Activated naive CD4-positive, alpha-beta T cell treated with anti-CD3 and anti-CD28 coated beads for 36 hours (primary cell): ENCODE measurements at regions not wholly inside any gene's neighbourhood (a gene's known extent, or its start where the extent isn't known, plus 50 kb on each side); places are given as distances from the start of the nearest gene placed in this dataset.
"Not testable (repeated sequence)": the region's sequence is repeated elsewhere in the genome, so short reads cannot be mapped to it uniquely, and the experiment has no call there.

ENCODE experiments used
- CTCF ChIA-PET: fragments of 350-600 bp; sonication (Branson Sonifier 250); formaldehyde crosslinking; loops from one replicate; lab custom pipeline; 2021; ENCODE audit warnings: antibody characterized with exemption; lab: Charles Lee
- DNase-seq: peaks from one replicate; pipeline ENCODE4 v3.0.0-alpha.2; 2020
- H3K27ac Mint-ChIP-seq: one replicate; pipeline ENCODE4 v1.8.0; 2021; ENCODE audit warnings: mild to moderate bottlenecking, mixed read lengths
- H3K27me3 Mint-ChIP-seq: one replicate; pipeline ENCODE4 v1.8.0; 2021; ENCODE audit warnings: low read depth, mixed read lengths
- H3K36me3 Mint-ChIP-seq: one replicate; pipeline ENCODE4 v1.8.0; 2021; ENCODE audit warnings: low read depth, mixed read lengths
- H3K4me1 Mint-ChIP-seq: one replicate; pipeline ENCODE4 v1.8.0; 2021; ENCODE audit warnings: low read depth, mixed read lengths
- H3K4me3 Mint-ChIP-seq: one replicate; pipeline ENCODE4 v1.8.0; 2021; ENCODE audit warnings: mild to moderate bottlenecking, moderate library complexity, mixed read lengths
- H3K9me3 Mint-ChIP-seq: one replicate; pipeline ENCODE4 v1.8.0; 2021; ENCODE audit warnings: mixed read lengths
- intact Hi-C: fragments of 100-400 bp; cut with micrococcal nuclease; formaldehyde crosslinking; loops from one replicate; pipeline ENCODE4 v1.15.1; 2023

DNA sequence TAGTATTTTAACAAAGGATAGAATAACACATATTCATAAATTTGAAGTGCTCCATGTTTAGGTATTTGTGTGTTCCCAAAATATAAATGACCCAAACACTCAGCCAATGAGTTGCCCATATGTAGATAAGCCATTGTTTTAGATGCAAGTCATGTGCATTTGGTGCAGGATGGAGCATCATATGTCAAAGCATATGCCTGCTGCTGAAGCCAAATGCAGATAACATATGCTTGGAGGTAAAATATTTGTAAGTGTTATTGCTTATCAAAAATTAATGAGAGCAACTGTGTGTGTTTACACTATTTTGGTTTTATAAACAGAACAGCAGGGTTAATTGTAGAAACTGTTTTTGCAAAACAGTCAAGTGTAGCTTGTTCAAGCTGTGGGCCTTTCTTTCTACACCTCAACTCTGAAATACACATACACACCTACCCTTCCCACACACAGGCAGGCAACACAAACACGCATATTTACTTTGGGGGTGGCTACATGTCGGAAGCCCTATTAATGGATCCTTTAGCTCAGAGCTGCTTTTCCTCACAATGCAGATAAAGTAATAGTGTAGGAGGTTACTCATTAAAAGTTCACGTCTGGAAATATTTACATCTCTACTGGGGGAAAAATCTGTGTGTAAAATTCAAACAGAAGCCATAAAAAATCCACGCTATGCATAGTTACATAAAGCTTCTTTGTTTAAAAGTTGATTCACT is 521.4 kb downstream of the ZNF385D start:
- CTCF ChIA-PET: no interaction called here
- no peaks in the 10 kb centered on the region for H3K36me3 Mint-ChIP-seq
- DNase-seq: no peak
- H3K9me3 Mint-ChIP-seq: peaks cover 9% of the 10 kb centered on the region
- H3K27ac Mint-ChIP-seq: no peak overlapping the region
- intact Hi-C loops: no loop called here
- no peak overlapping the region for H3K4me3 Mint-ChIP-seq
- H3K27me3 Mint-ChIP-seq: no peaks in the 10 kb centered on the region
- H3K4me1 Mint-ChIP-seq: no peaks in the 10 kb centered on the region

DNA sequence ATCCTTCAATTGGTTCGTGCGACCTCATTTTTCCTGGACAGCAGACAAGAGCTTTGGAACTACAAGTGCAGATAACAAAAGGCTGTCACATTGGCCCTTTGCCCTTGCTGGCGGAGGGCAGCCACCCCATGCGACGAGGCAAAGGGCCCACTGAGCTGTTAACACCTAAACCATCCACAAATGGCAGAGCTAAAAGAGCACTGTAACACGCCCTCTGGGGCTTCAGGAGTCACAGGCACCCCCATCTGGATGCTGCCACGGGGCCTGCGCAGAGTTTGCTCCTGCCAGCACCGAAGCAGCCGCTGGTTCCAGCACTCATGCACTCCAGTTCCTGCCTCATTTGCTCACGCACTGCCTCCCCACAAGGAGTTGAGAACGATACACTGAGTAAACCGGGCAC is 524.9 kb downstream of the ZNF385D start:
- Mint-ChIP-seq H3K36me3 (no peaks in the 10 kb centered on the region), H3K27ac (no peak overlapping the region), H3K4me3 (no peak overlapping the region), H3K27me3 (no peaks in the 10 kb centered on the region), H3K9me3 (peaks cover 7% of the 10 kb centered on the region), H3K4me1 (no peaks in the 10 kb centered on the region)
- CTCF ChIA-PET: no interaction called here
- intact Hi-C loops: no loop called here
- no peak for DNase-seq

DNA sequence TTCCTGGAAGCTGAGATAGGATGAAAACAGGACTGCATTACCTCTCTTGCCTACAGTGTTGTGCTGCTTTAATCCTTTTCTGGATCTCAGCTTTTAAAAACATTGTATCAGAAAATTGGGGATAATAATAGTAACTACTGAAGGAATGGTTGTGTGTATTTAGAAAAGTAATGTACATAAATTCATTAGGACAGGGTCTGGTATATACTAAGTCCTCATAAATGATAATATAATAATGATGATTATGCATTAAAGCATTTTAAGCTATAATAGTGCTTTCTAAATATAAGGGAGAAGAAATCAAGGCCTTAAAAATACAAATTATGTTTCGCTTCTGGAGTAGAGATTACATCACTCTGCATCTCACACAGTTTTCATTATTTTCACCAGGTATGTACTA is 530.1 kb downstream of the ZNF385D start:
- Mint-ChIP-seq H3K36me3 (no peaks in the 10 kb centered on the region), H3K4me1 (no peaks in the 10 kb centered on the region), H3K9me3 (peaks cover 10% of the 10 kb centered on the region), H3K27me3 (no peaks in the 10 kb centered on the region), H3K4me3 (no peak overlapping the region), H3K27ac (no peak overlapping the region)
- intact Hi-C loops: no loop called here
- no peak for DNase-seq
- CTCF ChIA-PET: no interaction called here

DNA sequence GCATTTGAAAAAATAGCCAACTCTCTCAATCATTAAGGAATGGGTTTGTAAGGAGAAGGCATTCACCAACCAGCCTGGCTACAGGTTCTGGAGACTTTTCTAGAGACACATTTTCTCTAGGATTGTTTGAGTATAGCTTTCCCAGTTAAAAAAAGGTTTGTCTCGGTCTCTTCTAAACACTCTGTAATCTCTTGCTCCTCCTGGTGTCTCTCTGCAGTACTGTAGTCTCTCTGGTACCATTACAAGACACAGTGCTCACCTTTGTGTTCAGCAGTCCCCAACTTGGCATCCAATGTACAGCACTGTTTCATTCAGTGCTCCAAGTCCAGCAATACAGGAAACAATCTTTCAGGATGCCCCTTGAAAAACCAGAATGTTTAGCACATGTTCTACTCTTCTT is 534.4 kb downstream of the ZNF385D start:
- H3K27ac Mint-ChIP-seq: no peak overlapping the region
- peaks cover 17% of the 10 kb centered on the region for H3K9me3 Mint-ChIP-seq
- CTCF ChIA-PET: no interaction called here
- H3K36me3 Mint-ChIP-seq: no peaks in the 10 kb centered on the region
- no peaks in the 10 kb centered on the region for H3K27me3 Mint-ChIP-seq
- intact Hi-C loops: loop anchor here (5.0 kb wide), 1 partner anchor 989 kb away; no protein-coding TSS in a partner anchor
- no peak overlapping the region for H3K4me3 Mint-ChIP-seq
- no peaks in the 10 kb centered on the region for H3K4me1 Mint-ChIP-seq
- no peak for DNase-seq

DNA sequence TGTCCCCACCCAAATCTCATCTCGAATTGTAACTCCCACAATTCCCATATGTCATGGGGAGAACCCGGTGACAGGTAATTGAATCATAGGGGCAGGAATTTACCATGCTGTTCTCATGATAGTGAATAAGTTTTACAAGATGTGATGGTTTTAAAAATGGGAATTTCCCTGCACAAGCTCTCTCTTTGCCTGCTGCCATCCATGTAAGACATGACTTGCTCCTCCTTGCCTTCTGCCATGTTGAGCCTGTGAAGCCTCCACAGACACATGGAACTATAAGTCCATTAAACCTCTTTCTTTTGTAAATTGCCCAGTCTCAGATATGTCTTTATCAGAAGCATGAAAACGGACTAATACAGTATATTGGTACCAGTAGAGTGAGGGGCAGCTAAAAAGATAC is 546.9 kb downstream of the ZNF385D start:
- H3K36me3 Mint-ChIP-seq, CTCF ChIA-PET, DNase-seq, H3K27ac Mint-ChIP-seq, H3K27me3 Mint-ChIP-seq, H3K4me3 Mint-ChIP-seq, H3K4me1 Mint-ChIP-seq, intact Hi-C loops: not testable (repeated sequence)
- H3K9me3 Mint-ChIP-seq: peaks cover 29% of the 10 kb centered on the region

DNA sequence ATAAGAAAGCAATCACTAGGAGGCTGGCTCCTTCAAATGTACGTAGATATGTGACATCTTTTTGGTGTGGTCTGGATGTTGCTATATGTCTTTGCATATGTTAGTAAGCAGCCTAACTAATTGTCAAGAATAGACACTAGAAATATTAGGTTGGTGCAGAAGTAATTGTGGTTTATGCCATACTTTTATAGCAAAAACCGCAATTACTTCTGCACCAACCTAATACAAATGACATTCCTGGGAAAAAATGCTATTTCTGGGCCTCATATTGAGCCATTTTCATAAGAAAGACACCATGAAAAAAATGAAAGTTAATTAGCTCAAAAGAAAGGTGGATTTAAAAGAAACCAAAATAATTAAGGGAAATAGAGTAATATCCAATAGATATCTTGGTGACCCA is 555.8 kb downstream of the ZNF385D start:
- Mint-ChIP-seq H3K4me1 (no peaks in the 10 kb centered on the region), H3K36me3 (no peaks in the 10 kb centered on the region), H3K27ac (no peak overlapping the region), H3K27me3 (no peaks in the 10 kb centered on the region), H3K4me3 (no peak overlapping the region), H3K9me3 (peaks cover 11% of the 10 kb centered on the region)
- CTCF ChIA-PET: no interaction called here
- DNase-seq: no peak
- intact Hi-C loops: no loop called here

DNA sequence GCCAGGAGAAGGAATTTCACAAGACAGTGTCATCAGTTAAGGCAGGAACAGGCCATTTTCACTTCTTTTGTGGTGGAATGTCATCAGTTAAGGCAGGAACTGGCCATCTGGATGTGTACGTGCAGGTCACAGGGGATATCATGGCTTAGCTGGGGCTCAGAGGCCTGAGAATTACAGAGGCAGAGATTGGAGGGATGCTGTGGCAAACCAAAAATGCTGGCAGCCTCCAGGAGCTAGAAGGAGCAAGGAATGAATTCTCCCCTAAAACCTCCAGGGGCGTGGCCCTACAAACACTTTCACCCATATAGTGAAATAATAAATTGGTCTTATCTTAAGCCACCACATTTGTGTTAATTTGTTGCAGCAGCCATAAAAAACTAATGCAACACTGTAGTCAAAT is 557.0 kb downstream of the ZNF385D start:
- H3K4me3 Mint-ChIP-seq, H3K36me3 Mint-ChIP-seq, CTCF ChIA-PET, H3K27me3 Mint-ChIP-seq, H3K27ac Mint-ChIP-seq, intact Hi-C loops, H3K9me3 Mint-ChIP-seq, DNase-seq, H3K4me1 Mint-ChIP-seq: not testable (repeated sequence)

DNA sequence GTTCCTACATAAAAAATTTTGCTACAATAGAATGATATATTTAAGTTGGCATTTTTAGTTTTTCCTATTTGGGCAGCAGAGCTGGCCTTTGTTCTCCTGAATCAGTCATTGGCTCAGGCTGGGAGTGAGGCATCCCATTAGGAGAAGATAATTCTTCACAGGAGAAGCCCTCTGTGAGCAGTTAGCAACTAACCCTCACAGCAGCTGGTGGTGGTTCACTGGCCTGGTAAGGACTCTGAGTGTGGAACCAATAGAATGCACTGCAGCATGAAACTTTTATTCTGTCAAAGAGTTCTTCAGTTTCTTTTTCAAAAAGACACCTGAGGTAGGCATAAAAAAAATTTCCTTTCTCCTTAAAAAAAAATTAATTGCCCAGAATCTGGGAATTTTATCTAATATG is 562.6 kb downstream of the ZNF385D start:
- Mint-ChIP-seq H3K27me3 (no peaks in the 10 kb centered on the region), H3K27ac (no peak overlapping the region), H3K36me3 (no peaks in the 10 kb centered on the region), H3K9me3 (peaks cover 11% of the 10 kb centered on the region), H3K4me1 (no peaks in the 10 kb centered on the region), H3K4me3 (no peak overlapping the region)
- no peak for DNase-seq
- intact Hi-C loops: no loop called here
- CTCF ChIA-PET: no interaction called here

DNA sequence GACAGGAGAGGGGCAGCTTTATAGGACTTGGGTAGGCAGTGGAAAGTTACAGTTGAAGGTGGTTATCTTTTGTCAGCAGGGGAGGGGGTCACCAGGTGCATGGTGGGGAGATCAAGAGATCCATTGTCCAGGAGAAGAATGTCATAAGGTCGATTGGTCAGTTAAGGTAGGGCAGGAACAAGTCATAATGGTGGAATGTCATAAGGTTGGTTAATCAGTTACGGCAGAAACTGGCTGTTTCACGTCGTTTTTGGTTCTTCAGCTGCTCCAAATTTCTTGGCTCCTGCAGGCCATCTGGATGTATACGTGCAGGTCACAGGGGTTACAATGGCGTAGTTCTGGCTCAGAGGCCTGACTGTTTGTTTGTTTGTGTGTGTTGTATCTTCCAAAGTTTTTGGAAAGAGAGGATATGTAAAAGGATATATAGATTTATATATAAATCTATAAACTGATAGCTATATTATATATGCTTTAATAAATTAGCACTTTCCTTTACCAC is 565.1 kb downstream of the ZNF385D start:
- peaks cover 7% of the 10 kb centered on the region for H3K9me3 Mint-ChIP-seq

DNA sequence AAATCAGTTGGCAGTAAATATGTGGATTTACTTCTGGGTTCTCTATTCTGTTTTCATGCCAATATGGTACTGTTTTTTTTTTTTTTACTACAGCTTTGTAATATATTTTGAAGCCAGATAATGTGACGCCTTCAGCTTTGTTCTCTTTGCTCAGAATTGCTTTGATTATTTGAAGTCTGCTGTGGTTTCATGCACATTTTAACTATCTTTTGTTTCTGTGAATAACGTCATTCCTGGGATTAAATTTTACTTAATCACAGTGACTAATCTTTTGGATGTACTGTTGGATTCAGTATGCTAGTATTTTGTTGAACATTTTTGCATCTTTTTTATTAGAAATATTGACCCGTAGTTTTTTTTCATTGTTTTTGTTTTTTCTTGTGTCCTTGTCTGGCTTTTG is 576.5 kb downstream of the ZNF385D start:
- Mint-ChIP-seq H3K36me3 (no peaks in the 10 kb centered on the region), H3K27me3 (no peaks in the 10 kb centered on the region)
- intact Hi-C loops: no loop called here

More for the DNA sequence above, 565.1 kb downstream of the ZNF385D start:
- H3K27me3 Mint-ChIP-seq: no peaks in the 10 kb centered on the region
- no peak for DNase-seq
- H3K4me3 Mint-ChIP-seq: no peak overlapping the region
- H3K4me1 Mint-ChIP-seq: no peaks in the 10 kb centered on the region
- no peak overlapping the region for H3K27ac Mint-ChIP-seq
- CTCF ChIA-PET: interaction anchor here (0.7 kb wide), 1 partner anchor 964 kb away, joined by 7 read pairs; no protein-coding TSS in a partner anchor
- intact Hi-C loops: no loop called here
- H3K36me3 Mint-ChIP-seq: no peaks in the 10 kb centered on the region

DNA sequence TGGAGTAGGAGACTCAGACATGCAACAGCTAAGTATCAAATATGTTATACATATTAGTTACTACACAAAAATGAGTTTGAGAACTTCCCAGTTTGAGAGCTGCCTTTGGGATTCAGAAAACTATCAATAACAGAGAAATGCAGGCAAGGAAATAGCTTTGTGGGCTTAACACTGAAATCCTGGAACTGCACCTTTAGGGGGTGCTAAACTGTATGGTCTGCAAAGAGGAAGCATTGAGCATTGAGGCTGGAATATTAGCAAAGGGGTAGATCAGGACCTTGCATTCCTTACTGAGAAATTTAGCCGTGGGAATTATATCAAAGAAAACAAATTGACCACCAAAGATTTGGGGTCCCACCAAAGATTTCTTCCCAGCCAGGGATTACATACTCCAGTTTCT is 580.0 kb downstream of the ZNF385D start:
- H3K36me3 Mint-ChIP-seq: no peaks in the 10 kb centered on the region
- DNase-seq: no peak
- intact Hi-C loops: no loop called here
- H3K27me3 Mint-ChIP-seq: no peaks in the 10 kb centered on the region
- peaks cover 5% of the 10 kb centered on the region for H3K9me3 Mint-ChIP-seq
- no peaks in the 10 kb centered on the region for H3K4me1 Mint-ChIP-seq
- no peak overlapping the region for H3K27ac Mint-ChIP-seq
- H3K4me3 Mint-ChIP-seq: no peak overlapping the region
- CTCF ChIA-PET: no interaction called here

More for the DNA sequence above, 576.5 kb downstream of the ZNF385D start:
- CTCF ChIA-PET: no interaction called here
- Mint-ChIP-seq H3K9me3 (peaks cover 20% of the 10 kb centered on the region), H3K4me1 (no peaks in the 10 kb centered on the region), H3K27ac (no peak overlapping the region), H3K4me3 (no peak overlapping the region)
- DNase-seq: no peak

DNA sequence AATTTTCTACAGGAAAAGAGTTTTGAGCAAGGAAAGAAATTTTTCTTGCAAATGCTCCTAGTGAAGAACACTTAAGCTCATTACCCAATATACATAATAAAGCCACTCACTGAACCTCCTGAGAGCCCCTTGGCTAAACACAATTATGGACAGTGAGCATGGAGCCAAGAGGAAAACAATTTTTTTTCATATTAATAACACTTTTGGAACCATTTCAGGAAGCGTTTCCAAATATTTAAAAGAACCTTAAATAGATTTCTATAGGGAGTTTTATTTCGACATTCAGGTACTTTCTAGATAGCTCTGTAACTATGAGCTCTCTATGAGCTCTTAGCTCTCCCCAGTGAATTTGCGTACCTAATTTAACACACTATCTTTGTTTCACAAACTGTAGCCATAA is 581.1 kb downstream of the ZNF385D start:
- no peak overlapping the region for H3K4me3 Mint-ChIP-seq
- no peak for DNase-seq
- no peaks in the 10 kb centered on the region for H3K4me1 Mint-ChIP-seq
- H3K27me3 Mint-ChIP-seq: no peaks in the 10 kb centered on the region
- no peak overlapping the region for H3K27ac Mint-ChIP-seq
- peaks cover 2% of the 10 kb centered on the region for H3K9me3 Mint-ChIP-seq
- intact Hi-C loops: no loop called here
- H3K36me3 Mint-ChIP-seq: no peaks in the 10 kb centered on the region
- CTCF ChIA-PET: no interaction called here

DNA sequence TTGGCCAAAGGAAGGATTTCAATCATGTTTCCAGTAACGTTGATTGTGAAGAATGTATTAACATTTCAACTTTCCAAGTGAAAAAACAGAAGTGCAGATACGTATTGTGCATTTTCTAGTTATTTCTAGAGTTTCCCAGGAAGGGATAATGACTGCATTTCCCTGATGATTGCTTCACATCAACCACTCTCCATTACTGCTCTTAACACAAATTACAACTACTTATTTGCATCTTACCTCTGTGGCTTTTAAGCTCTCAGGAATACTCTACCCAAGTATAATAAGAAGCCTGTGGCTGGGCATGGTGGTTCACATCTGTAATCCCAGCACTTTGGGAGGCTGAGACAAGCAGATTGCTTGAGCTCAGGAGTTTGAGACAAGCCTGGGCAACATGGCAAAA is 582.5 kb downstream of the ZNF385D start:
- Mint-ChIP-seq H3K27ac (no peak overlapping the region), H3K36me3 (no peaks in the 10 kb centered on the region), H3K4me1 (no peaks in the 10 kb centered on the region), H3K27me3 (no peaks in the 10 kb centered on the region), H3K4me3 (no peak overlapping the region), H3K9me3 (no peaks in the 10 kb centered on the region)
- intact Hi-C loops: no loop called here
- CTCF ChIA-PET: no interaction called here
- no peak for DNase-seq
